ENCODE measurements at regions not wholly inside any gene's neighbourhood (a gene's known extent, or its start where the extent isn't known, plus 50 kb on each side); places are given as distances from the start of the nearest gene placed in this dataset.

DNA sequence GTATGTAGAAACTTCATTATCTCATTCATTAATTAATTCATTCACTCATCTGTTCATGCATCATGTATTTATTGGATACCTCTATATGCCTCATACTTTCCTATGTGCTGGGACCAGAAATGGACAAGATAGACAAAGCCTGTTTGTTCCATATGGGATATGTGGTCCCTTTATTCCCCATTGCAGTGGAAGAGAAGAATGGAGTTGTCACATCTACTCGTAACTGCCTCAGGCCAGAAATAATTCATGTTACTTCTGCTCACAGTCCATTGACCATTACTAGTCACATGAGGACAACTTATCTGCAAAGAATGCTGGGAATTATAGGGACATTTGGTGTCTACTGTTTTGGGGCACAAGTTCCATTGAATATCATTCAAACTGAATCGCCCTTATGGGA, 327.8 kb downstream of the MATN1 start:
- TF ChIP-seq POLR2A (IDR thresholded peaks at IDR 0.05; ENCODE audit: borderline replicate concordance, extremely low read depth, insufficient read depth, insufficient read length) (no peak), RAD21 (IDR thresholded peaks at IDR 0.05; ENCODE audit: low read depth) (no peak), CTCF (IDR thresholded peaks at IDR 0.05 in 2 of 3, conservative IDR thresholded peaks at IDR 0.05 in 1 of 3; ENCODE audit: borderline replicate concordance in 1 of 3, insufficient read depth in 1 of 3, low read depth in 2 of 3, low read length in 2 of 3) (no peak), EZH2 (IDR thresholded peaks at IDR 0.05) (no peak), TCF7L2 (IDR thresholded peaks at IDR 0.05; ENCODE audit: borderline replicate concordance, extremely low read depth, insufficient read depth, insufficient read length) (no peak), EZH2phosphoT487 (IDR thresholded peaks at IDR 0.05; ENCODE audit: borderline replicate concordance) (no peak), ZNF274 (IDR thresholded peaks at IDR 0.05; ENCODE audit: low read depth, low read length) (no peak), YY1 (IDR thresholded peaks at IDR 0.05; ENCODE audit: extremely low read depth, insufficient replicate concordance, low read depth, low read length) (no peak), POLR2AphosphoS5 (IDR thresholded peaks at IDR 0.05; ENCODE audit: low read depth, low read length) (no peak)
- TF ChIP-seq, protein P1, sequence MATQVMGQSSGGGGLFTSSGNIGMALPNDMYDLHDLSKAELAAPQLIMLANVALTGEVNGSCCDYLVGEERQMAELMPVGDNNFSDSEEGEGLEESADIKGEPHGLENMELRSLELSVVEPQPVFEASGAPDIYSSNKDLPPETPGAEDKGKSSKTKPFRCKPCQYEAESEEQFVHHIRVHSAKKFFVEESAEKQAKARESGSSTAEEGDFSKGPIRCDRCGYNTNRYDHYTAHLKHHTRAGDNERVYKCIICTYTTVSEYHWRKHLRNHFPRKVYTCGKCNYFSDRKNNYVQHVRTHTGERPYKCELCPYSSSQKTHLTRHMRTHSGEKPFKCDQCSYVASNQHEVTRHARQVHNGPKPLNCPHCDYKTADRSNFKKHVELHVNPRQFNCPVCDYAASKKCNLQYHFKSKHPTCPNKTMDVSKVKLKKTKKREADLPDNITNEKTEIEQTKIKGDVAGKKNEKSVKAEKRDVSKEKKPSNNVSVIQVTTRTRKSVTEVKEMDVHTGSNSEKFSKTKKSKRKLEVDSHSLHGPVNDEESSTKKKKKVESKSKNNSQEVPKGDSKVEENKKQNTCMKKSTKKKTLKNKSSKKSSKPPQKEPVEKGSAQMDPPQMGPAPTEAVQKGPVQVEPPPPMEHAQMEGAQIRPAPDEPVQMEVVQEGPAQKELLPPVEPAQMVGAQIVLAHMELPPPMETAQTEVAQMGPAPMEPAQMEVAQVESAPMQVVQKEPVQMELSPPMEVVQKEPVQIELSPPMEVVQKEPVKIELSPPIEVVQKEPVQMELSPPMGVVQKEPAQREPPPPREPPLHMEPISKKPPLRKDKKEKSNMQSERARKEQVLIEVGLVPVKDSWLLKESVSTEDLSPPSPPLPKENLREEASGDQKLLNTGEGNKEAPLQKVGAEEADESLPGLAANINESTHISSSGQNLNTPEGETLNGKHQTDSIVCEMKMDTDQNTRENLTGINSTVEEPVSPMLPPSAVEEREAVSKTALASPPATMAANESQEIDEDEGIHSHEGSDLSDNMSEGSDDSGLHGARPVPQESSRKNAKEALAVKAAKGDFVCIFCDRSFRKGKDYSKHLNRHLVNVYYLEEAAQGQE (IDR thresholded peaks at IDR 0.05; ENCODE audit: low read depth), result no peak

All from HCT116 (cell line).